HepG2 (cell line): ENCODE measurements at regions not wholly inside any gene's neighbourhood (a gene's known extent, or its start where the extent isn't known, plus 50 kb on each side); places are given as distances from the start of the nearest gene placed in this dataset.

ENCODE experiments used
- ATAC-seq: fragments of 200-7000 bp; cut with Tn5 transposase; 3 replicates; pipeline ENCODE4 v1.9.1; 2020; ENCODE audit warnings: mild to moderate bottlenecking, moderate library complexity
- BruUV-seq: library from RNA; stranded (reverse); fragments of 400-500 nt; replicated peaks from 2 replicates; lab custom pipeline; 2021; lab: Mats Ljungman, UMichigan
- CTCF ChIA-PET: fragments of 300-600 bp; formaldehyde crosslinking; extraction: SDS; loops from one replicate; lab custom pipeline; 2021; ENCODE audit warnings: low total read pairs, inconsistent platforms, low intra/inter-chr PET ratio; lab: Yijun Ruan, JAX
- POLR2A ChIA-PET: fragments of 350-600 bp; sonication (Branson Sonifier 250); formaldehyde crosslinking; loops from one replicate; lab custom pipeline; 2020; ENCODE audit warnings: antibody characterized with exemption, inconsistent platforms; lab: Yijun Ruan, JAX
- DNase-seq: peaks from one replicate; pipeline ENCODE4 v3.0.0-alpha.2; 2015; ENCODE audit warnings: low spot score
- FAIRE-seq: peaks from 3 replicates; lab custom pipeline; 2011; peaks lifted over from hg19 to GRCh38; lab: Jason Lieb, UNC
- H2AFZ ChIP-seq: one replicate; pipeline ENCODE4 v1.6.1; 2011; ENCODE audit warnings: low read length, inconsistent platforms
- H3K27ac ChIP-seq: fragments of 300-600 bp; 3 replicates; pipeline ENCODE4 v1.8.0; 2011; ENCODE audit warnings: mixed run types, mild to moderate bottlenecking, mixed read lengths, low read length, inconsistent platforms; ENCODE audit not compliant: insufficient read depth; ENCODE audit errors: extremely low read length
- H3K27me3 ChIP-seq, 2 experiments: fragments of 200-600 bp in 1 of 2; 2 replicates in 1 of 2; 3 replicates in 1 of 2; pipeline versions ENCODE4 v1.6.0 to v1.8.0; 2011; ENCODE audit warnings: low read length in 2 of 2, mild to moderate bottlenecking in 2 of 2, moderate library complexity in 2 of 2, inconsistent platforms in 1 of 2; ENCODE audit not compliant: insufficient read depth in 2 of 2, control insufficient read depth in 1 of 2
- H3K36me3 ChIP-seq, 2 experiments: fragments of 200-600 bp in 1 of 2; replicated peaks in 1 of 2; 2 replicates in 1 of 2; 3 replicates in 1 of 2; pipeline versions ENCODE4 v1.5.1 to v1.8.0; 2011; ENCODE audit warnings: low read length in 2 of 2, inconsistent platforms in 1 of 2; ENCODE audit not compliant: insufficient read depth in 2 of 2, control insufficient read depth in 1 of 2
- H3K4me1 ChIP-seq: 2 replicates; pipeline ENCODE4 v1.5.1; 2012; ENCODE audit warnings: low read length, inconsistent platforms; ENCODE audit not compliant: insufficient read depth
- H3K4me2 ChIP-seq: 2 replicates; pipeline ENCODE4 v1.6.0; 2011; ENCODE audit warnings: low read depth, low read length, inconsistent platforms
- H3K4me3 ChIP-seq, 3 experiments: fragments of 200-600 bp in 1 of 3; sonication (generic), shearing (Covaris generic) in 1 of 3; replicated peaks in 1 of 3; 2 replicates each; pipeline ENCODE4 v1.5.1; 2011 to 2016; ENCODE audit warnings: low read length in 3 of 3, inconsistent platforms in 2 of 3, low read depth in 2 of 3, mild to moderate bottlenecking in 2 of 3, control low read depth in 1 of 3, mixed read lengths in 1 of 3; ENCODE audit not compliant: insufficient read depth in 1 of 3
- H3K79me2 ChIP-seq: one replicate; pipeline ENCODE4 v1.6.1; 2011; ENCODE audit warnings: low read length, inconsistent platforms; ENCODE audit not compliant: insufficient read depth
- H3K9ac ChIP-seq: 2 replicates; pipeline ENCODE4 v1.6.0; 2011; ENCODE audit warnings: mild to moderate bottlenecking, low read depth, low read length, inconsistent platforms; ENCODE audit not compliant: insufficient read depth
- H3K9me3 ChIP-seq: 2 replicates; pipeline ENCODE4 v1.5.1; 2012; ENCODE audit warnings: mild to moderate bottlenecking, low read length
- H4K20me1 ChIP-seq: 2 replicates; pipeline ENCODE4 v1.6.0; 2011; ENCODE audit warnings: inconsistent platforms, mild to moderate bottlenecking, low read length, moderate library complexity; ENCODE audit not compliant: insufficient read depth
- CHD2 ChIP-seq: IDR thresholded peaks from 2 replicates; pipeline ENCODE4 v1.6.1; 2011; ENCODE audit warnings: low read depth, low read length, improper control_type of control experiment
- CHD4 ChIP-seq: fragments of 200-600 bp; sonication (generic); IDR thresholded peaks from 2 replicates; pipeline ENCODE4 v1.7.0; 2017; ENCODE audit warnings: mild to moderate bottlenecking, low read length, borderline replicate concordance
- NR2F1 ChIP-seq, 2 experiments: fragments of 450-650 bp in 1 of 2; formaldehyde crosslinking in 1 of 2; IDR thresholded peaks; 2 replicates each; pipeline versions ENCODE4 v1.5.0 to v1.6.1; 2016 to 2020; ENCODE audit warnings: mild to moderate bottlenecking in 1 of 2, missing compliant biosample characterization in 1 of 2, missing genetic modification reagents in 1 of 2, moderate library complexity in 1 of 2
- SP1 ChIP-seq, 2 experiments: fragments of 450-650 bp in 1 of 2; sonication (generic) in 1 of 2; formaldehyde crosslinking in 1 of 2; IDR thresholded peaks; 2 replicates each; pipeline versions ENCODE4 v1.4.0 to v1.6.1; 2016 to 2020; ENCODE audit warnings: missing genetic modification reagents in 1 of 2
- XBP1 ChIP-seq: sonication (generic); formaldehyde crosslinking; IDR thresholded peaks from 2 replicates; pipeline ENCODE4 v1.5.0; 2020; ENCODE audit warnings: missing genetic modification reagents
- ZNF879 ChIP-seq: sonication (generic); formaldehyde crosslinking; IDR thresholded peaks from 2 replicates; pipeline ENCODE4 v1.8.1; 2023; ENCODE audit warnings: missing genetic modification reagents
- ZSCAN9 ChIP-seq: IDR thresholded peaks from 2 replicates; pipeline ENCODE4 v1.6.1; 2016; ENCODE audit warnings: borderline replicate concordance
- WGBS: methylation state at CpG from one replicate; pipeline ENCODE4 v1.1.6; 2017; ENCODE audit warnings: low lambda C conversion rate; 5-methylcytosine and 5-hydroxymethylcytosine counted together
- in situ Hi-C: cut with HindIII; loops from 2 replicates; pipeline ENCODE4 v1.10.0; 2017; ENCODE audit warnings: low pct_unique_long_range_greater_than_20kb; ENCODE audit not compliant: extremely low pct_ligation_motif_present
- intact Hi-C: fragments of 100-400 bp; cut with micrococcal nuclease; formaldehyde crosslinking; loops from one replicate; pipeline ENCODE4 v1.10.0; 2022; ENCODE audit not compliant: unreplicated experiment
- TF ChIP-seq, protein P1 (sequence below): sonication (generic); formaldehyde crosslinking; IDR thresholded peaks from 2 replicates; pipeline ENCODE4 v1.5.1; 2020; ENCODE audit warnings: mild to moderate bottlenecking, missing genetic modification reagents, moderate library complexity
- TF ChIP-seq, protein P2 (sequence below): sonication (generic); formaldehyde crosslinking; IDR thresholded peaks from 2 replicates; pipeline ENCODE4 v1.5.1; 2020; ENCODE audit warnings: mild to moderate bottlenecking, missing genetic modification reagents, borderline replicate concordance

DNA sequence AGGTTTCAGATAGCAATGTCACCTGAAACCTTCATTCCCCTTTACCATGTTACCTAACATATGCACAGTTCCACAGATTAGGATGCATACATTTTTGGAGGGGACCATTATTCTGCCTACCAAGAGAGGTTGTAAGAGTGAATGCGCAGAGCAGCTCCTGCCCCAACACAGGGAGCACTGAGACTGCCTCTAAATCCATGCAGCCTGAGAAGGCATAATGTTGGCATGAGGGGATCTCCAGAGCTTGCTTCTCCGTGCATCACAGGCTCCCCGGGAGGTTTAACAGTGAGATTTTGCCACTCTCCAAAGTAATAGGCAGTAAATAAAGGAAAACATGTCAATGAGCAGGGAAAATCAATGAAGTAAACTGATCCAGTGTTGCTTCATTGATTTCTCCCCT lies 410.8 kb downstream of the PCDH7 start:
- H3K27me3 ChIP-seq: no peaks in the 10 kb centered on the region
- H3K9me3 ChIP-seq: no peaks in the 10 kb centered on the region
- POLR2A ChIA-PET: no interaction called here
- no peaks in the 10 kb centered on the region for H4K20me1 ChIP-seq
- FAIRE-seq: no peak
- H3K4me1 ChIP-seq: no peaks in the 10 kb centered on the region
- in situ Hi-C loops: no loop called here
- no peak overlapping the region for H3K9ac ChIP-seq
- no peak overlapping the region for H3K4me2 ChIP-seq
- no peak for ATAC-seq
- no TSS peak for BruUV-seq
- H3K4me3 ChIP-seq: no peak overlapping the region
- no peak overlapping the region for H2AFZ ChIP-seq
- intact Hi-C loops: no loop called here
- H3K79me2 ChIP-seq: no peaks in the 10 kb centered on the region
- DNase-seq: no peak
- no peaks in the 10 kb centered on the region for H3K36me3 ChIP-seq
- no peak overlapping the region for H3K27ac ChIP-seq
- no peak for TF ChIP-seq CHD4
- 0% methylated on average over 3 of the region's 3 CpGs for WGBS
- CTCF ChIA-PET: no interaction called here

DNA sequence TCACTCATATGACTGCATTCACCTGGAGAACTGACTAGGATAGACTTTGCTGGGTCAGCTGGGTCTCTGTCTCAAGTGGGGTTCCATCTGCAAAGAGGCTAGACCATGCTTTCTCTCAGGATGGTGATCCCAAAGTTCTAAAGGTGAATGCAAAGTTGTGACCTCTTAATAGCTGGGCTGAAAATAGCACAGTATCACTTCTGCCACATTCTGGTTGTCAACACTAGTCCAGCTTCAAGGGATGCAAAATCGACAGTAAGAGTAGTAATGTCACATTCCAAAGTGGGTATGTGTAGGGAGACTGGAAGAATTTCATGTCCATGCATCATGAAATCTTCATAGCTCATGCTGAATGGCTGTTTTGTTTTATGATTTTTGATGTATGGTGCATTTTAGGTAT lies 414.6 kb downstream of the PCDH7 start:
- Histone ChIP-seq H3K4me1 (no peaks in the 10 kb centered on the region), H3K9ac (no peak overlapping the region), H3K9me3 (no peaks in the 10 kb centered on the region), H3K36me3 (no peaks in the 10 kb centered on the region), H3K27me3 (no peaks in the 10 kb centered on the region), H2AFZ (no peak overlapping the region), H3K4me2 (no peak overlapping the region), H4K20me1 (no peaks in the 10 kb centered on the region), H3K4me3 (no peak overlapping the region), H3K27ac (no peak overlapping the region), H3K79me2 (no peaks in the 10 kb centered on the region)
- 0% methylated on average over 1 of the region's 1 CpG for WGBS
- DNase-seq (no peak), ATAC-seq (no peak), FAIRE-seq (no peak)
- BruUV-seq: no TSS peak
- intact Hi-C loops (no loop called here), in situ Hi-C loops (no loop called here)
- POLR2A ChIA-PET: no interaction called here
- CTCF ChIA-PET: no interaction called here
- TF ChIP-seq XBP1 (CRISPR knock-in tag) (no peak), ZNF879 (CRISPR knock-in tag) (no peak), NR2F1 (CRISPR knock-in tag; IDR thresholded peaks at IDR 0.05) (no peak), CHD2 (no peak), SP1 (IDR thresholded peaks at IDR 0.05) (no peak), SP1 (CRISPR knock-in tag; IDR thresholded peaks at IDR 0.05) (no peak), ZSCAN9 (no peak)
- TF ChIP-seq, protein P1, sequence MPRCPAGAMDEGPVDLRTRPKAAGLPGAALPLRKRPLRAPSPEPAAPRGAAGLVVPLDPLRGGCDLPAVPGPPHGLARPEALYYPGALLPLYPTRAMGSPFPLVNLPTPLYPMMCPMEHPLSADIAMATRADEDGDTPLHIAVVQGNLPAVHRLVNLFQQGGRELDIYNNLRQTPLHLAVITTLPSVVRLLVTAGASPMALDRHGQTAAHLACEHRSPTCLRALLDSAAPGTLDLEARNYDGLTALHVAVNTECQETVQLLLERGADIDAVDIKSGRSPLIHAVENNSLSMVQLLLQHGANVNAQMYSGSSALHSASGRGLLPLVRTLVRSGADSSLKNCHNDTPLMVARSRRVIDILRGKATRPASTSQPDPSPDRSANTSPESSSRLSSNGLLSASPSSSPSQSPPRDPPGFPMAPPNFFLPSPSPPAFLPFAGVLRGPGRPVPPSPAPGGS: no peak
- TF ChIP-seq, protein P2, sequence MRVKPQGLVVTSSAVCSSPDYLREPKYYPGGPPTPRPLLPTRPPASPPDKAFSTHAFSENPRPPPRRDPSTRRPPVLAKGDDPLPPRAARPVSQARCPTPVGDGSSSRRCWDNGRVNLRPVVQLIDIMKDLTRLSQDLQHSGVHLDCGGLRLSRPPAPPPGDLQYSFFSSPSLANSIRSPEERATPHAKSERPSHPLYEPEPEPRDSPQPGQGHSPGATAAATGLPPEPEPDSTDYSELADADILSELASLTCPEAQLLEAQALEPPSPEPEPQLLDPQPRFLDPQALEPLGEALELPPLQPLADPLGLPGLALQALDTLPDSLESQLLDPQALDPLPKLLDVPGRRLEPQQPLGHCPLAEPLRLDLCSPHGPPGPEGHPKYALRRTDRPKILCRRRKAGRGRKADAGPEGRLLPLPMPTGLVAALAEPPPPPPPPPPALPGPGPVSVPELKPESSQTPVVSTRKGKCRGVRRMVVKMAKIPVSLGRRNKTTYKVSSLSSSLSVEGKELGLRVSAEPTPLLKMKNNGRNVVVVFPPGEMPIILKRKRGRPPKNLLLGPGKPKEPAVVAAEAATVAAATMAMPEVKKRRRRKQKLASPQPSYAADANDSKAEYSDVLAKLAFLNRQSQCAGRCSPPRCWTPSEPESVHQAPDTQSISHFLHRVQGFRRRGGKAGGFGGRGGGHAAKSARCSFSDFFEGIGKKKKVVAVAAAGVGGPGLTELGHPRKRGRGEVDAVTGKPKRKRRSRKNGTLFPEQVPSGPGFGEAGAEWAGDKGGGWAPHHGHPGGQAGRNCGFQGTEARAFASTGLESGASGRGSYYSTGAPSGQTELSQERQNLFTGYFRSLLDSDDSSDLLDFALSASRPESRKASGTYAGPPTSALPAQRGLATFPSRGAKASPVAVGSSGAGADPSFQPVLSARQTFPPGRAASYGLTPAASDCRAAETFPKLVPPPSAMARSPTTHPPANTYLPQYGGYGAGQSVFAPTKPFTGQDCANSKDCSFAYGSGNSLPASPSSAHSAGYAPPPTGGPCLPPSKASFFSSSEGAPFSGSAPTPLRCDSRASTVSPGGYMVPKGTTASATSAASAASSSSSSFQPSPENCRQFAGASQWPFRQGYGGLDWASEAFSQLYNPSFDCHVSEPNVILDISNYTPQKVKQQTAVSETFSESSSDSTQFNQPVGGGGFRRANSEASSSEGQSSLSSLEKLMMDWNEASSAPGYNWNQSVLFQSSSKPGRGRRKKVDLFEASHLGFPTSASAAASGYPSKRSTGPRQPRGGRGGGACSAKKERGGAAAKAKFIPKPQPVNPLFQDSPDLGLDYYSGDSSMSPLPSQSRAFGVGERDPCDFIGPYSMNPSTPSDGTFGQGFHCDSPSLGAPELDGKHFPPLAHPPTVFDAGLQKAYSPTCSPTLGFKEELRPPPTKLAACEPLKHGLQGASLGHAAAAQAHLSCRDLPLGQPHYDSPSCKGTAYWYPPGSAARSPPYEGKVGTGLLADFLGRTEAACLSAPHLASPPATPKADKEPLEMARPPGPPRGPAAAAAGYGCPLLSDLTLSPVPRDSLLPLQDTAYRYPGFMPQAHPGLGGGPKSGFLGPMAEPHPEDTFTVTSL (CRISPR knock-in tag): no peak
